ENCODE measurements at regions not wholly inside any gene's neighbourhood (a gene's known extent, or its start where the extent isn't known, plus 50 kb on each side); places are given as distances from the start of the nearest gene placed in this dataset.

GRCh38 chr2:155381436-155381835 is 682.9 kb downstream of the KCNJ3 start:
- TF ChIP-seq USF2 (CRISPR knock-in tag; IDR thresholded peaks at IDR 0.05) = no peak
- no peak for TF ChIP-seq AFF4 (CRISPR knock-in tag; IDR thresholded peaks at IDR 0.05; ENCODE audit: borderline replicate concordance)
- no peak for TF ChIP-seq EMX1 (CRISPR knock-in tag; IDR thresholded peaks at IDR 0.05)
- TF ChIP-seq CTCF (IDR thresholded peaks at IDR 0.05) = no peak
- TF ChIP-seq ZNF121 (CRISPR knock-in tag; IDR thresholded peaks at IDR 0.05) = no peak
- TF ChIP-seq TCF7 (CRISPR knock-in tag; IDR thresholded peaks at IDR 0.05; ENCODE audit: low read depth) = no peak
- TF ChIP-seq SP1 (CRISPR knock-in tag; conservative IDR thresholded peaks at IDR 0.05) = no peak
- no peak for TF ChIP-seq ATF1 (CRISPR knock-in tag; IDR thresholded peaks at IDR 0.05)
- TF ChIP-seq ATF6 (CRISPR knock-in tag; IDR thresholded peaks at IDR 0.05) = no peak
- TF ChIP-seq ATF2 (CRISPR knock-in tag; IDR thresholded peaks at IDR 0.05; ENCODE audit: borderline replicate concordance, low read depth) = no peak
- TF ChIP-seq PRDM15 (CRISPR knock-in tag; IDR thresholded peaks at IDR 0.05) = no peak
- no peak for TF ChIP-seq E2F1 (CRISPR knock-in tag; IDR thresholded peaks at IDR 0.05)
